ENCODE measurements at regions not wholly inside any gene's neighbourhood (a gene's known extent, or its start where the extent isn't known, plus 50 kb on each side); places are given as distances from the start of the nearest gene placed in this dataset.

DNA sequence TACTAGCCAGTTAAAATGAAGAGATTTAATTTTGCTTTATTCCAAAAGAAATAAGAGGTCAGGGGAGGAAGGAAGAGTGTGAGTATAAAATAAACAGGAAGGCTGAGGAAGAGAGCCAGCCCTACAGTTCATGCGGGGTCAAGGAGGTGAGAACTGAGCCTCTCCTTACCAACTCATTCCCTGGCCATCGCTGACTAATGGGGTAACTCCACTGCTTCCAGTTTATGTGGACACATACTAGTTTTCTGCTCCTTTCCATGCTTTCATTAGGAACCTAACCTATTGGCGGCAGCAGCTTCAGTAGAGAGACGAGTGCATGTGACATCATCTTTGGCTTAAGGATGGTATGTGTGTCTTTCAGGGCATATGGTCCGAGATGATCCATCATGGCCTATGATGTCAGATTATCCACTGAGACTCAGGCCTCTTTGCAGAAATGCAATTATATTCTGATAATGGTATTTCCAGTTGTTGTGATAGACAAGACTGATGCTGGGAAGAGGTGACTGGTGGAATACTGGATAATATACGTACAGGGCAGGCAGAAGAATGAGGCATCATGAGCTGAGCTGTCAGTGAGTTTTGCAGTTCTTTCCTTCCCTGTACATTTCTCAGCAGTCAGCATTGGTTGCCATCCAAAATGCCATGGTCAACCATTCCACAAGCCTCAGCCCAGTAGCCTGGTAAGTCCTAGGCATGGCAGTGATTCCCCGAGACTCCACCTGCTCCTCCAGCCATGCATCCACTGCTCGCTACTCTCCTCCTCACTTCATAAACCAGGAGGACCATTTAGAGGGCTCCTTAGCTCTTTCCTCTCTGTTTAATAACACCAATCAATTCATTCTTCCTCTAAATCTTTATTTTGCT, 184.6 kb upstream of the OSR1 start:
- H3K27me3 ChIP-seq (replicated peaks in 1 of 7): peaks cover 0 to 3% (median 0%) of the 10 kb centered on the region in 7 donors
- no peaks in the 10 kb centered on the region for H3K36me3 ChIP-seq
- intact Hi-C loops (cut with DNase I; ENCODE audit: low total_unique reads): no loop called here
- no peaks in the 10 kb centered on the region for H3K4me1 ChIP-seq
- no peaks in the 10 kb centered on the region for H3K9me3 ChIP-seq
- no peak overlapping the region for H3K4me3 ChIP-seq
- no peak for TF ChIP-seq POLR2AphosphoS5 (IDR thresholded peaks at IDR 0.05)
- TF ChIP-seq, protein P1, sequence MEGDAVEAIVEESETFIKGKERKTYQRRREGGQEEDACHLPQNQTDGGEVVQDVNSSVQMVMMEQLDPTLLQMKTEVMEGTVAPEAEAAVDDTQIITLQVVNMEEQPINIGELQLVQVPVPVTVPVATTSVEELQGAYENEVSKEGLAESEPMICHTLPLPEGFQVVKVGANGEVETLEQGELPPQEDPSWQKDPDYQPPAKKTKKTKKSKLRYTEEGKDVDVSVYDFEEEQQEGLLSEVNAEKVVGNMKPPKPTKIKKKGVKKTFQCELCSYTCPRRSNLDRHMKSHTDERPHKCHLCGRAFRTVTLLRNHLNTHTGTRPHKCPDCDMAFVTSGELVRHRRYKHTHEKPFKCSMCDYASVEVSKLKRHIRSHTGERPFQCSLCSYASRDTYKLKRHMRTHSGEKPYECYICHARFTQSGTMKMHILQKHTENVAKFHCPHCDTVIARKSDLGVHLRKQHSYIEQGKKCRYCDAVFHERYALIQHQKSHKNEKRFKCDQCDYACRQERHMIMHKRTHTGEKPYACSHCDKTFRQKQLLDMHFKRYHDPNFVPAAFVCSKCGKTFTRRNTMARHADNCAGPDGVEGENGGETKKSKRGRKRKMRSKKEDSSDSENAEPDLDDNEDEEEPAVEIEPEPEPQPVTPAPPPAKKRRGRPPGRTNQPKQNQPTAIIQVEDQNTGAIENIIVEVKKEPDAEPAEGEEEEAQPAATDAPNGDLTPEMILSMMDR (IDR thresholded peaks at IDR 0.05 in 8 of 11, conservative IDR thresholded peaks at IDR 0.05 in 3 of 11): no peak
- no peak for TF ChIP-seq POLR2A (IDR thresholded peaks at IDR 0.05)
- no peak overlapping the region for H3K27ac ChIP-seq
- 74 to 90% (median 77%) methylated on average over 8 of the region's 8 CpGs for WGBS, 5 donors
- no peak for DNase-seq

DNA sequence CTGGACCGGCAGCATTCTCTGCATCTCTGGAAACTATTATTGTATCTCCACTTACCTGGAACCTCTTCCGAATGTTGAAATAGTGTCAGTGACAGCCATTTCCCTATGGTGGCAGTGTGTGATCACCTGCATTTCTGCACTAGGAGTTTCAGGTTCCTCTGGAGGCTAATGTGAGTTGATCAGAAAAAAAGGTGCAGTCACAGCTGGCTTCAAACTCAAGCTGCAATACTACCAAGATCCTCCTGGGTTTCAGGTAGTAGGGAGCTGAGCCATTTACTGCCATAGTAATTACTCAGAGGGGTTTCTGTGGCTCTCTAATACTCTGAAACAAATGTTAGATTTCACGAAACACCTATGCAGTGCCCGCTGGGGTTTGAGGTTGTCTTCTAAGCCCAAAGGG, 183.5 kb upstream of the OSR1 start:
- no peaks in the 10 kb centered on the region for H3K4me1 ChIP-seq
- no peaks in the 10 kb centered on the region for H3K9me3 ChIP-seq
- DNase-seq: no peak
- TF ChIP-seq POLR2AphosphoS5 (IDR thresholded peaks at IDR 0.05): no peak
- TF ChIP-seq, protein P1 (IDR thresholded peaks at IDR 0.05 in 8 of 11, conservative IDR thresholded peaks at IDR 0.05 in 3 of 11): no peak
- TF ChIP-seq POLR2A (IDR thresholded peaks at IDR 0.05): no peak
- WGBS, 5 donors: 87 to 97% (median 93%) methylated on average over 4 of the region's 4 CpGs
- H3K36me3 ChIP-seq: no peaks in the 10 kb centered on the region
- intact Hi-C loops (cut with DNase I; ENCODE audit: low total_unique reads): no loop called here
- H3K4me3 ChIP-seq: no peak overlapping the region
- H3K27me3 ChIP-seq (replicated peaks in 1 of 7): no peaks in the 10 kb centered on the region
- H3K27ac ChIP-seq: no peak overlapping the region

DNA sequence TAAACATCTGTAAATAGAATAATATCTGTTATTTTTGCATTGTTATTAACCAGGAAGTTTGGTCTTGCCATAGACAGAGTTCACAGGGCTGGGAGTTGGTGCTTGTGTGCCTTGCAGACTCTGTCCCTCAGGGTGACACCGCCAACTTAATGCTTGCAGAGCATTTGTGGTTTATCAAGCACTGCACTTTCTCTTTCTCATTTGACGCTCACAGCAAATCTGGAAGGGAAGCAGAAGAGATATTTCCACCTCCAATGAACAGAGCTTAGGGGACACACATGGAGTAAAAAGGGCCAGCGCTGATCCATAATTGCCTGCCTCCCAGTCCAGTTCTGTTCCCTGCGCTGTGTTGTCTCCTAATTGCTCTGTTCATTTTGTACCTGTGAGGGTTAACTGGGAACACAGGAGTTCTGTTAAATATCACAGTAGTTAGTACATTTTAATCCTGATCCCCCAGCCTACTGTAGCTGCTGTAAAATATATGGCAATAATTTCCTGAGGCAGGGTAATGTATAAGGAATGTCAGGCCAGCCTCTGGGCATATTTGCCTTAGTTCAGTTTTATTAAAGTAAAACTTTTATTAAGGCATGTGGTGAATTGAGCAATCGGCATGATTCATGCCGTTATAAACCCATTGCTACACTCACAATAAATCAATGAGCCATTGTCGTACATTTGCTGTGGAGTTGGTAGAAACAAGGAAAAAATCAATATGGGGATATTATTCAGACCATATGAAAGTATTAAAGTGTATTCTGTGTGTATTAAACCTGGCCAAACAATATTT, 182.5 kb upstream of the OSR1 start:
- intact Hi-C loops (cut with DNase I; ENCODE audit: low total_unique reads): no loop called here
- Histone ChIP-seq H3K4me3 (no peak overlapping the region), H3K9me3 (no peaks in the 10 kb centered on the region), H3K27me3 (replicated peaks in 1 of 7) (no peaks in the 10 kb centered on the region), H3K27ac (no peak overlapping the region), H3K36me3 (no peaks in the 10 kb centered on the region), H3K4me1 (no peaks in the 10 kb centered on the region)
- TF ChIP-seq, protein P1 (IDR thresholded peaks at IDR 0.05 in 8 of 11, conservative IDR thresholded peaks at IDR 0.05 in 3 of 11): no peak
- TF ChIP-seq POLR2A (IDR thresholded peaks at IDR 0.05): no peak
- TF ChIP-seq POLR2AphosphoS5 (IDR thresholded peaks at IDR 0.05): no peak
- DNase-seq: no peak
- WGBS, 5 donors: 73 to 87% (median 79%) methylated on average over 7 of the region's 7 CpGs

DNA sequence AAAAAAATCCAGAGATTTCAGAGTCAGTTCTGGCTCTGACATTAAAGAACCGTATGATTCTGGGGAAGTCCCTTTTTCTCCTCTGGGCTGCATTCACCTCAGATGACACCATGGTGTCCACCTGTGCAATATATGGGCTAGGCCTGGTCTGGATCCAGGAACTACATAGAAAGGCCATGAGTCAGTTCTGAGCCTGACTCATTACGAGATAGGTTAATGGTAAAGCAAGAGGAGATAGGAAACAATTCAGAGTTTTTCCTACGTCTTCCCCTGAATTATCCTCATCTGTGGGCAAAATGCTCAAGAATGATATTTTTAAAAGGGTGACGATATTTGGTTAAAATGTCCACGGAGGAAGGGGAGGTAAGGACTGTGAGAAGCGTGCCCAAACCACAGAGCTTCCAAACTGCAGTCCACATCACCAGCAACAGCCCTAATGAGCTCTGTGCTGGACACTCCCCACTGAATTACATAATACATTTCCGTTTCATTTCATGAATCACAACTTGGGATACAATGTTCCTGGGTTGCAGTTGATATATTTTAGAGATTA, 180.1 kb upstream of the OSR1 start:
- TF ChIP-seq, protein P1 (IDR thresholded peaks at IDR 0.05 in 8 of 11, conservative IDR thresholded peaks at IDR 0.05 in 3 of 11): no peak
- TF ChIP-seq POLR2AphosphoS5 (IDR thresholded peaks at IDR 0.05): no peak
- TF ChIP-seq POLR2A (IDR thresholded peaks at IDR 0.05): no peak
- Histone ChIP-seq H3K4me1 (no peaks in the 10 kb centered on the region), H3K9me3 (no peaks in the 10 kb centered on the region), H3K27me3 (replicated peaks in 1 of 7) (no peaks in the 10 kb centered on the region), H3K4me3 (no peak overlapping the region), H3K36me3 (no peaks in the 10 kb centered on the region), H3K27ac (no peak overlapping the region)
- intact Hi-C loops (cut with DNase I; ENCODE audit: low total_unique reads): no loop called here
- no peak for DNase-seq
- WGBS, 5 donors: 77 to 89% (median 84%) methylated on average over 7 of the region's 7 CpGs
